IMR-90 (cell line): ENCODE measurements at regions not wholly inside any gene's neighbourhood (a gene's known extent, or its start where the extent isn't known, plus 50 kb on each side); places are given as distances from the start of the nearest gene placed in this dataset.

Source experiments
- ATAC-seq: fragments of 200-7000 bp; cut with Tn5 transposase; 2 replicates; pipeline ENCODE4 v1.9.1; 2020; ENCODE audit warnings: low read depth, mild to moderate bottlenecking, moderate library complexity
- BruUV-seq: library from RNA; stranded (reverse); fragments of 400-500 nt; replicated peaks from 2 replicates; lab custom pipeline; 2021; lab: Mats Ljungman, UMichigan
- CTCF ChIA-PET: fragments of 300-600 bp; formaldehyde crosslinking; extraction: SDS; loops from one replicate; lab custom pipeline; 2021; ENCODE audit warnings: antibody characterized with exemption; lab: Yijun Ruan, JAX
- POLR2A ChIA-PET: fragments of 300-600 bp; sonication (Branson Sonifier 250); formaldehyde crosslinking; loops from one replicate; lab custom pipeline; 2022; ENCODE audit warnings: antibody characterized with exemption; ENCODE audit not compliant: unreplicated experiment; lab: Charles Lee
- DNase-seq: peaks from one replicate; pipeline ENCODE4 v3.0.0; 2013
- H2AFZ ChIP-seq: replicated peaks from 2 replicates; pipeline ENCODE3; 2013; ENCODE audit warnings: low read length, mild to moderate bottlenecking; ENCODE audit not compliant: poor library complexity
- H2AK5ac ChIP-seq: 2 replicates; pipeline ENCODE4 v1.6.1; 2013; ENCODE audit warnings: low read depth, low read length, inconsistent platforms
- H2AK9ac ChIP-seq: replicated peaks from 2 replicates; pipeline ENCODE3; 2013; ENCODE audit warnings: mild to moderate bottlenecking, low read depth, low read length, moderate library complexity; ENCODE audit not compliant: poor library complexity
- H2BK120ac ChIP-seq: 2 replicates; pipeline ENCODE4 v1.6.1; 2013; ENCODE audit warnings: low read depth, low read length, inconsistent platforms
- H2BK15ac ChIP-seq: 3 replicates; pipeline ENCODE4 v1.6.1; 2013; ENCODE audit warnings: low read depth, low read length, inconsistent platforms
- H2BK20ac ChIP-seq: 2 replicates; pipeline ENCODE4 v1.6.1; 2013; ENCODE audit warnings: low read depth, mild to moderate bottlenecking, inconsistent platforms, low read length, moderate library complexity
- H2BK5ac ChIP-seq: 2 replicates; pipeline ENCODE4 v1.6.1; 2013; ENCODE audit warnings: mild to moderate bottlenecking, low read depth, low read length, inconsistent platforms; ENCODE audit not compliant: poor library complexity, severe bottlenecking
- H3K14ac ChIP-seq: replicated peaks from 2 replicates; pipeline ENCODE4 v1.6.1; 2013; ENCODE audit warnings: low read depth, low read length, inconsistent platforms
- H3K18ac ChIP-seq: 2 replicates; pipeline ENCODE4 v1.6.1; 2013; ENCODE audit warnings: low read depth, low read length, control low read depth
- H3K23ac ChIP-seq: 2 replicates; pipeline ENCODE4 v1.6.1; 2013; ENCODE audit warnings: low read depth, low read length, inconsistent platforms
- H3K27ac ChIP-seq: 2 replicates; pipeline ENCODE4 v1.5.1; 2013; ENCODE audit warnings: mild to moderate bottlenecking, control low read depth, low read length; ENCODE audit not compliant: insufficient read depth
- H3K27me3 ChIP-seq: 2 replicates; pipeline ENCODE4 v1.6.1; 2013; ENCODE audit warnings: low read length; ENCODE audit not compliant: control insufficient read depth, insufficient read depth
- H3K36me3 ChIP-seq: 2 replicates; pipeline ENCODE4 v1.6.1; 2013; ENCODE audit warnings: low read length, mixed read lengths; ENCODE audit not compliant: control insufficient read depth, insufficient read depth
- H3K4ac ChIP-seq: 2 replicates; pipeline ENCODE4 v1.6.1; 2013; ENCODE audit warnings: low read depth, low read length, inconsistent platforms
- H3K4me1 ChIP-seq: 2 replicates; pipeline ENCODE4 v1.6.1; 2013; ENCODE audit warnings: low read length, mixed read lengths; ENCODE audit not compliant: control insufficient read depth, insufficient read depth
- H3K4me2 ChIP-seq: 2 replicates; pipeline ENCODE4 v1.6.1; 2013; ENCODE audit warnings: low read depth, mild to moderate bottlenecking, control low read depth, low read length, moderate library complexity
- H3K4me3 ChIP-seq: 2 replicates; pipeline ENCODE4 v1.5.1; 2013; ENCODE audit warnings: low read depth, mild to moderate bottlenecking, control low read depth, low read length, moderate library complexity; ENCODE audit not compliant: insufficient read depth
- H3K56ac ChIP-seq: 2 replicates; pipeline ENCODE4 v1.6.1; 2013; ENCODE audit warnings: low read length, inconsistent platforms; ENCODE audit not compliant: insufficient read depth; ENCODE audit errors: extremely low read depth
- H3K79me1 ChIP-seq, 2 experiments: 2 replicates each; pipeline ENCODE4 v1.6.1; 2013; ENCODE audit warnings: low read length in 2 of 2, inconsistent platforms in 1 of 2, low read depth in 1 of 2
- H3K9ac ChIP-seq: 2 replicates; pipeline ENCODE4 v1.6.1; 2013; ENCODE audit warnings: low read depth, low read length, control low read depth
- H3K9me1 ChIP-seq: 2 replicates; pipeline ENCODE4 v1.6.1; 2013; ENCODE audit warnings: low read length, inconsistent platforms; ENCODE audit not compliant: insufficient read depth
- H3K9me3 ChIP-seq: 2 replicates; pipeline ENCODE4 v1.6.1; 2013; ENCODE audit warnings: low read length; ENCODE audit not compliant: control insufficient read depth, insufficient read depth
- H4K20me1 ChIP-seq: 2 replicates; pipeline ENCODE4 v1.6.1; 2013; ENCODE audit warnings: low read length, inconsistent platforms; ENCODE audit not compliant: insufficient read depth
- H4K5ac ChIP-seq: 2 replicates; pipeline ENCODE4 v1.6.1; 2013; ENCODE audit warnings: mild to moderate bottlenecking, low read depth, low read length, control low read depth
- H4K8ac ChIP-seq, 2 experiments: 2 replicates each; pipeline ENCODE4 v1.6.1; 2013; ENCODE audit warnings: low read depth in 2 of 2, low read length in 2 of 2, control low read depth in 1 of 2, inconsistent platforms in 1 of 2
- H4K91ac ChIP-seq: 2 replicates; pipeline ENCODE4 v1.6.1; 2013; ENCODE audit warnings: low read depth, low read length, inconsistent platforms; ENCODE audit not compliant: insufficient read depth
- MAZ ChIP-seq: IDR thresholded peaks from 2 replicates; pipeline ENCODE4 v1.6.1; 2012; ENCODE audit warnings: low read depth, mild to moderate bottlenecking, low read length, improper control_type of control experiment, moderate library complexity, borderline replicate concordance
- MXI1 ChIP-seq: IDR thresholded peaks from 2 replicates; pipeline ENCODE4 v1.6.1; 2012; ENCODE audit warnings: low read depth, mild to moderate bottlenecking, low read length, moderate library complexity, borderline replicate concordance
- WGBS, 2 experiments: methylation state at CpG; one replicate each; pipeline versions ENCODE4 v1.1.5 to v1.1.7; 2013; ENCODE audit warnings: missing lambda C conversion rate in 2 of 2; ENCODE audit not compliant: insufficient read length in 1 of 2; ENCODE audit errors: extremely low coverage in 2 of 2; 5-methylcytosine and 5-hydroxymethylcytosine counted together
- dilution Hi-C: fragments of 300-500 bp; cut with HindIII; formaldehyde crosslinking; loops from one replicate; pipeline ENCODE4 v1.14.3; 2018; ENCODE audit warnings: low sequenced_read_pairs; ENCODE audit not compliant: unreplicated experiment
- in situ Hi-C: fragments of 300-500 bp; cut with MboI; formaldehyde crosslinking; loops from 3 replicates; pipeline ENCODE4 v1.14.3; 2019; ENCODE audit warnings: low sequenced_read_pairs, inconsistent platforms, mixed read lengths
- intact Hi-C: fragments of 100-400 bp; cut with micrococcal nuclease; formaldehyde crosslinking; loops from 2 replicates; pipeline ENCODE4 v1.10.0; 2022

DNA sequence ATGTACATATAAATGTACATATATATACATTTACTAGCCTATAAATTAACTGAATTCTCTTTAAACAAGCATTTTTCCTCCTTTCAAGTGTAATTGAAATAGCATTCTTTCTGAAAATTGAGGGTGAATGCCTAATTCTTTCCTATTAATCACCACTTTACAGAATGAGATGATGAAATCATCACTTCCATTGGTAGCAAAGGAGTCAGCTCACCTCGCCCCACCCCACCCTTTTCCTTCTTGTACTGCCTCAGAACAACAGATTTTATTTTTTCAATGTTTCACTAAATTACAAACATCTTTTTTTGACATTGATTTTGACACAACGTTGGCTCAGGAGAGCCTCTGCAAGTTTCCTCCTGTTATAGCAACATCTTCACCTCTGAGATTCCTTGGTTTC lies 181.9 kb upstream of the CDH7 start:
- Histone ChIP-seq H2BK15ac (no peak overlapping the region), H3K79me1 (no peaks in the 10 kb centered on the region), H3K9me3 (peaks cover 5% of the 10 kb centered on the region), H3K4me1 (no peaks in the 10 kb centered on the region), H3K4me3 (no peak overlapping the region), H4K5ac (no peak overlapping the region), H3K27ac (no peak overlapping the region), H2AK5ac (no peak overlapping the region), H3K14ac (no peak overlapping the region), H3K9me1 (no peaks in the 10 kb centered on the region), H4K8ac (no peak overlapping the region), H2AK9ac (no peak overlapping the region), H2BK120ac (no peak overlapping the region), H2AFZ (no peak overlapping the region), H4K20me1 (no peaks in the 10 kb centered on the region), H2BK20ac (no peak overlapping the region), H4K91ac (no peak overlapping the region), H3K23ac (no peak overlapping the region), H3K18ac (no peak overlapping the region), H3K4me2 (no peak overlapping the region), H3K56ac (no peak overlapping the region), H3K27me3 (no peaks in the 10 kb centered on the region), H2BK5ac (no peak overlapping the region), H3K9ac (no peak overlapping the region), H3K4ac (no peak overlapping the region), H3K36me3 (no peaks in the 10 kb centered on the region)
- ATAC-seq (no peak), DNase-seq (no peak)
- 0% methylated on average over 1 of the region's 2 CpGs; no CpG with 5 or more reads in 1 of the 2 experiments for WGBS, 2 experiments
- in situ Hi-C loops (no loop called here), intact Hi-C loops (no loop called here), dilution Hi-C loops (no loop called here)
- ChIA-PET POLR2A (no interaction called here), CTCF (no interaction called here)
- no TSS peak for BruUV-seq
- TF ChIP-seq MAZ (no peak), MXI1 (no peak)
